ENCODE measurements at regions not wholly inside any gene's neighbourhood (a gene's known extent, or its start where the extent isn't known, plus 50 kb on each side); places are given as distances from the start of the nearest gene placed in this dataset.
A peak's percentile ranks its signal among the peaks of the same experiment; 100 is the strongest.

GRCh38 chrX:13938051-13938828, 91.5 kb downstream of the GEMIN8 start (continued):
- TF ChIP-seq ZBTB44 (tag by site-specific recombination; IDR thresholded peaks at IDR 0.05) (no peak), ZNF223 (tag by site-specific recombination; IDR thresholded peaks at IDR 0.05) (no peak), ZNF335 (tag by site-specific recombination; conservative IDR thresholded peaks at IDR 0.05) (peak; percentile 29; the same call in 1 of the 2 replicates), ZNF596 (tag by site-specific recombination; IDR thresholded peaks at IDR 0.05) (no peak), BCL6B (tag by site-specific recombination; IDR thresholded peaks at IDR 0.05) (no peak), IKZF3 (tag by site-specific recombination; IDR thresholded peaks at IDR 0.05) (no peak), WT1 (tag by site-specific recombination; IDR thresholded peaks at IDR 0.05) (no peak), ZBTB7A (tag by site-specific recombination; IDR thresholded peaks at IDR 0.05; ENCODE audit: low read depth) (peak; percentile 82; the same call in 1 of the 2 replicates), ZNF791 (tag by site-specific recombination; IDR thresholded peaks at IDR 0.05) (no peak), PRDM6 (tag by site-specific recombination; IDR thresholded peaks at IDR 0.05) (no peak), RBAK (tag by site-specific recombination; IDR thresholded peaks at IDR 0.05) (no peak), ZNF610 (tag by site-specific recombination; IDR thresholded peaks at IDR 0.05; ENCODE audit: borderline replicate concordance) (no peak), ZNF48 (tag by site-specific recombination; IDR thresholded peaks at IDR 0.05) (no peak), ZBTB8A (tag by site-specific recombination; IDR thresholded peaks at IDR 0.05) (peak; percentile 87), ZNF660 (tag by site-specific recombination; IDR thresholded peaks at IDR 0.05) (no peak; the same call in 1 of the 2 replicates), PATZ1 (tag by site-specific recombination; IDR thresholded peaks at IDR 0.05) (peak; percentile 16), ZNF76 (tag by site-specific recombination; IDR thresholded peaks at IDR 0.05; ENCODE audit: borderline replicate concordance, low read depth) (0 out of 2 replicates have a peak, but pooled peaks have one; percentile 25), KLF1 (tag by site-specific recombination; IDR thresholded peaks at IDR 0.05) (peak; percentile 71), ZNF248 (tag by site-specific recombination; IDR thresholded peaks at IDR 0.05) (no peak), ZNF138 (tag by site-specific recombination; IDR thresholded peaks at IDR 0.05; ENCODE audit: borderline replicate concordance) (no peak), ZNF423 (tag by site-specific recombination; IDR thresholded peaks at IDR 0.05) (no peak), ZFHX2 (tag by site-specific recombination; conservative IDR thresholded peaks at IDR 0.05) (peak; percentile 71), GLIS2 (tag by site-specific recombination; IDR thresholded peaks at IDR 0.05) (peak; percentile 56), HOXA7 (CRISPR knock-in tag; IDR thresholded peaks at IDR 0.05; ENCODE audit: borderline replicate concordance) (no peak), ZNF324 (tag by site-specific recombination; IDR thresholded peaks at IDR 0.05) (no peak), ZNF266 (tag by site-specific recombination; IDR thresholded peaks at IDR 0.05; ENCODE audit: low read depth) (no peak), ZNF37A (tag by site-specific recombination; IDR thresholded peaks at IDR 0.05) (no peak)
